ENCODE measurements at regions not wholly inside any gene's neighbourhood (a gene's known extent, or its start where the extent isn't known, plus 50 kb on each side); places are given as distances from the start of the nearest gene placed in this dataset.

GRCh38 chr18:38047820-38048219 is 482.2 kb upstream of the CELF4 start:
- H3K4me1 ChIP-seq: no peaks in the 10 kb centered on the region
- peaks cover 2% of the 10 kb centered on the region for H3K27me3 Mint-ChIP-seq (ENCODE audit: insufficient read depth, low read depth)
- no peaks in the 10 kb centered on the region for H3K36me3 Mint-ChIP-seq
- TF ChIP-seq EZH2phosphoT487 (IDR thresholded peaks at IDR 0.05) (no peak), EZH2 (IDR thresholded peaks at IDR 0.05) (no peak)
- TF ChIP-seq, protein P1, sequence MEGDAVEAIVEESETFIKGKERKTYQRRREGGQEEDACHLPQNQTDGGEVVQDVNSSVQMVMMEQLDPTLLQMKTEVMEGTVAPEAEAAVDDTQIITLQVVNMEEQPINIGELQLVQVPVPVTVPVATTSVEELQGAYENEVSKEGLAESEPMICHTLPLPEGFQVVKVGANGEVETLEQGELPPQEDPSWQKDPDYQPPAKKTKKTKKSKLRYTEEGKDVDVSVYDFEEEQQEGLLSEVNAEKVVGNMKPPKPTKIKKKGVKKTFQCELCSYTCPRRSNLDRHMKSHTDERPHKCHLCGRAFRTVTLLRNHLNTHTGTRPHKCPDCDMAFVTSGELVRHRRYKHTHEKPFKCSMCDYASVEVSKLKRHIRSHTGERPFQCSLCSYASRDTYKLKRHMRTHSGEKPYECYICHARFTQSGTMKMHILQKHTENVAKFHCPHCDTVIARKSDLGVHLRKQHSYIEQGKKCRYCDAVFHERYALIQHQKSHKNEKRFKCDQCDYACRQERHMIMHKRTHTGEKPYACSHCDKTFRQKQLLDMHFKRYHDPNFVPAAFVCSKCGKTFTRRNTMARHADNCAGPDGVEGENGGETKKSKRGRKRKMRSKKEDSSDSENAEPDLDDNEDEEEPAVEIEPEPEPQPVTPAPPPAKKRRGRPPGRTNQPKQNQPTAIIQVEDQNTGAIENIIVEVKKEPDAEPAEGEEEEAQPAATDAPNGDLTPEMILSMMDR (IDR thresholded peaks at IDR 0.05): peak; percentile 49
- DNase-seq (ENCODE audit: low spot score): no peak
- H3K4me3 Mint-ChIP-seq: no peak overlapping the region
- H3K4me1 Mint-ChIP-seq: peaks cover 5% of the 10 kb centered on the region
- H3K9me3 Mint-ChIP-seq: no peaks in the 10 kb centered on the region
- H3K4me3 ChIP-seq: no peak overlapping the region
- H3K79me2 ChIP-seq (ENCODE audit: low read depth): no peaks in the 10 kb centered on the region
- no peaks in the 10 kb centered on the region for H3K27me3 ChIP-seq
- no peak overlapping the region for H3K4me2 ChIP-seq
- H3K36me3 ChIP-seq: no peaks in the 10 kb centered on the region
- H2AFZ ChIP-seq (replicated peaks): no peak overlapping the region
- no peaks in the 10 kb centered on the region for H3F3A ChIP-seq (ENCODE audit: low read depth)
- H3K27ac Mint-ChIP-seq: no peak overlapping the region
- H4K20me1 ChIP-seq (ENCODE audit: low read depth): no peaks in the 10 kb centered on the region
- no peaks in the 10 kb centered on the region for H3K9me3 ChIP-seq (ENCODE audit: low read depth)
- H3K9ac ChIP-seq: no peak overlapping the region
- no peak overlapping the region for H3K27ac ChIP-seq

GRCh38 chr18:38046651-38047050 is 481.1 kb upstream of the CELF4 start:
- Histone ChIP-seq H3K27me3 (no peaks in the 10 kb centered on the region), H3K4me1 (no peaks in the 10 kb centered on the region)

GRCh38 chr18:38045845-38046244 is 480.2 kb upstream of the CELF4 start:
- no peaks in the 10 kb centered on the region for H4K20me1 ChIP-seq (ENCODE audit: low read depth)
- Mint-ChIP-seq H3K36me3 (no peaks in the 10 kb centered on the region), H3K4me1 (peaks cover 13% of the 10 kb centered on the region), H3K4me3 (no peak overlapping the region), H3K9me3 (no peaks in the 10 kb centered on the region), H3K27ac (no peak overlapping the region), H3K27me3 (ENCODE audit: insufficient read depth, low read depth) (peaks cover 7% of the 10 kb centered on the region)
- H2AFZ ChIP-seq (replicated peaks): no peak overlapping the region
- H3K9ac ChIP-seq: no peak overlapping the region
- H3K79me2 ChIP-seq (ENCODE audit: low read depth): no peaks in the 10 kb centered on the region
- no peak for DNase-seq (ENCODE audit: low spot score)
- no peaks in the 10 kb centered on the region for H3K4me1 ChIP-seq
- no peak overlapping the region for H3K4me2 ChIP-seq
- TF ChIP-seq, protein P1 (IDR thresholded peaks at IDR 0.05): no peak
- no peak for TF ChIP-seq EZH2 (IDR thresholded peaks at IDR 0.05)
- TF ChIP-seq EZH2phosphoT487 (IDR thresholded peaks at IDR 0.05): no peak
- H3K36me3 ChIP-seq: no peaks in the 10 kb centered on the region
- H3K27me3 ChIP-seq: no peaks in the 10 kb centered on the region
- no peaks in the 10 kb centered on the region for H3K9me3 ChIP-seq (ENCODE audit: low read depth)
- H3F3A ChIP-seq (ENCODE audit: low read depth): no peaks in the 10 kb centered on the region
- no peak overlapping the region for H3K27ac ChIP-seq
- no peak overlapping the region for H3K4me3 ChIP-seq

More at GRCh38 chr18:38046651-38047050, 481.1 kb upstream of the CELF4 start:
- H3K4me3 ChIP-seq: no peak overlapping the region
- no peak overlapping the region for H3K4me2 ChIP-seq
- no peaks in the 10 kb centered on the region for H3F3A ChIP-seq (ENCODE audit: low read depth)
- Mint-ChIP-seq H3K27me3 (ENCODE audit: insufficient read depth, low read depth) (peaks cover 7% of the 10 kb centered on the region), H3K36me3 (no peaks in the 10 kb centered on the region), H3K4me3 (no peak overlapping the region), H3K9me3 (no peaks in the 10 kb centered on the region), H3K4me1 (peaks cover 13% of the 10 kb centered on the region), H3K27ac (no peak overlapping the region)
- H2AFZ ChIP-seq (replicated peaks): no peak overlapping the region
- no peak for DNase-seq (ENCODE audit: low spot score)
- no peaks in the 10 kb centered on the region for H3K9me3 ChIP-seq (ENCODE audit: low read depth)
- H3K27ac ChIP-seq: no peak overlapping the region
- no peak for TF ChIP-seq EZH2phosphoT487 (IDR thresholded peaks at IDR 0.05)
- TF ChIP-seq, protein P1 (IDR thresholded peaks at IDR 0.05): no peak
- TF ChIP-seq EZH2 (IDR thresholded peaks at IDR 0.05): no peak
- H4K20me1 ChIP-seq (ENCODE audit: low read depth): no peaks in the 10 kb centered on the region
- H3K36me3 ChIP-seq: no peaks in the 10 kb centered on the region
- H3K79me2 ChIP-seq (ENCODE audit: low read depth): no peaks in the 10 kb centered on the region
- no peak overlapping the region for H3K9ac ChIP-seq
